NB4 (cell line): ENCODE measurements at regions not wholly inside any gene's neighbourhood (a gene's known extent, or its start where the extent isn't known, plus 50 kb on each side); places are given as distances from the start of the nearest gene placed in this dataset.

Source experiments
- DNase-seq: peaks from one replicate; pipeline ENCODE4 v3.0.0; 2010; ENCODE audit warnings: low read depth
- H3K4me3 ChIP-seq: one replicate; pipeline ENCODE4 v1.5.1; 2011; ENCODE audit warnings: mild to moderate bottlenecking, low read depth, low read length, moderate library complexity
- MYC ChIP-seq: IDR thresholded peaks from 2 replicates; pipeline ENCODE4 v1.6.1; 2011; ENCODE audit warnings: low read depth, low read length
- POLR2A ChIP-seq: IDR thresholded peaks from 2 replicates; pipeline ENCODE4 v1.6.1; 2011; ENCODE audit warnings: mild to moderate bottlenecking; ENCODE audit not compliant: insufficient read length; ENCODE audit errors: extremely low read depth
- TF ChIP-seq, protein P1 (sequence below): IDR thresholded peaks from 2 replicates; pipeline ENCODE4 v1.6.1; 2011; ENCODE audit warnings: low read depth, low read length
- TF ChIP-seq, protein P2 (sequence below): IDR thresholded peaks from one replicate; pipeline ENCODE4 v1.5.1; 2012; ENCODE audit warnings: low read depth, low read length

DNA sequence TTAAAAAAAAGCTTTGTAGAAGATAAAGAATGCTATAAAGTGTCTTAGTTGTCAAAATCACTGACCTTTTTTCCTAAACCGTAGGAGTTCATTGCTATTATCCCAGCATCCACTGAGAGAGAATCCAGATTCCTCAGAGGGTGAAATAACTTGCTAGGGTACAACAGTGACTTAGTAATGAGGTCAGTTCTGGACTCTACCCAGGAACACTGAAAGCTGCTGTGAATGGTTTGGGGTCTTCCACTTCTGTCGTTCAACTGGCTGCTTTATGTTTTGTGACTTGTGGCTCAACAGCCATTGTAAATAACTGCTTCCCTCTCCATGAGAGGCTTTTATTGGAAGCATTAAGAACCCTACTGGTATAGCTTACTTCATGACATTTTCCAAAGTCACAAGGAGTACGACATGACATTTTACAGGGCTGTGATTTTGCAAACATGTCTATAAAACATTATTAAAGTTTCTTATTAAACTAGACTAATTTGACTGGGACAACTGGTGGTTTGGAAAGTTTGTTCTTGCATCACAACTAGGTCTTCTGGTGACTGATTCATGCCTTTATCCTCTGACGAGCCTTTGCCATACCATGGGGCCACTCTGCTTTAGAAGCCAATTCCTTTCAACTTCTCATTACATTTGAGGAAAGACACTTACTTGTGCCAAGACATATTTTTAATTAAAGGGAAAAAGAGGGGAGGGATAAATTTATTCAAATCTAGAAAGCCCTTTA lies 92.2 kb upstream of the CDH11 start:
- TF ChIP-seq, protein P1, sequence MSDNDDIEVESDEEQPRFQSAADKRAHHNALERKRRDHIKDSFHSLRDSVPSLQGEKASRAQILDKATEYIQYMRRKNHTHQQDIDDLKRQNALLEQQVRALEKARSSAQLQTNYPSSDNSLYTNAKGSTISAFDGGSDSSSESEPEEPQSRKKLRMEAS = no peak
- TF ChIP-seq POLR2A (no peak), MYC (no peak)
- TF ChIP-seq, protein P2, sequence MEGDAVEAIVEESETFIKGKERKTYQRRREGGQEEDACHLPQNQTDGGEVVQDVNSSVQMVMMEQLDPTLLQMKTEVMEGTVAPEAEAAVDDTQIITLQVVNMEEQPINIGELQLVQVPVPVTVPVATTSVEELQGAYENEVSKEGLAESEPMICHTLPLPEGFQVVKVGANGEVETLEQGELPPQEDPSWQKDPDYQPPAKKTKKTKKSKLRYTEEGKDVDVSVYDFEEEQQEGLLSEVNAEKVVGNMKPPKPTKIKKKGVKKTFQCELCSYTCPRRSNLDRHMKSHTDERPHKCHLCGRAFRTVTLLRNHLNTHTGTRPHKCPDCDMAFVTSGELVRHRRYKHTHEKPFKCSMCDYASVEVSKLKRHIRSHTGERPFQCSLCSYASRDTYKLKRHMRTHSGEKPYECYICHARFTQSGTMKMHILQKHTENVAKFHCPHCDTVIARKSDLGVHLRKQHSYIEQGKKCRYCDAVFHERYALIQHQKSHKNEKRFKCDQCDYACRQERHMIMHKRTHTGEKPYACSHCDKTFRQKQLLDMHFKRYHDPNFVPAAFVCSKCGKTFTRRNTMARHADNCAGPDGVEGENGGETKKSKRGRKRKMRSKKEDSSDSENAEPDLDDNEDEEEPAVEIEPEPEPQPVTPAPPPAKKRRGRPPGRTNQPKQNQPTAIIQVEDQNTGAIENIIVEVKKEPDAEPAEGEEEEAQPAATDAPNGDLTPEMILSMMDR = no peak
- H3K4me3 ChIP-seq = no peak overlapping the region
- DNase-seq = no peak

DNA sequence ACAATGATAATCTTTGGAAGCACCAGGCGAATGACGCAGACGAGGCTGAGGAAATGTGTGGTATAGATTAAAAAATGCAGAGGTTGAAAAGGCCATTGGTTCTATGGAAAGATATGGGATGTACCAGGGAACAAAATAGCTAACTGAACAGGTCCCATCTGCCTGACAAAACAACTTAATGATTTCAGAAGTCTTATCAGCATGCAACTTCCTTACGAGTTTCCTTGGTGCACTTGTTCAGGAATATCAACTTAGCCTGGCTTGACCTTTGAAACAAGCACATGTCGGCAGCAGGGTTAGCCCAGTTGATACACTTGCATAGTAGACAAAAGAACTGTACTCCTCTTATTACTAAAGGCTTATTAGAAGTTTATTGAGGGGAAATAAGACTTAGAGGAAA lies 90.9 kb upstream of the CDH11 start:
- no peak for DNase-seq
- no peak overlapping the region for H3K4me3 ChIP-seq
- no peak for TF ChIP-seq POLR2A
- TF ChIP-seq, protein P2 = no peak
- TF ChIP-seq, protein P1 = no peak
- TF ChIP-seq MYC = no peak

DNA sequence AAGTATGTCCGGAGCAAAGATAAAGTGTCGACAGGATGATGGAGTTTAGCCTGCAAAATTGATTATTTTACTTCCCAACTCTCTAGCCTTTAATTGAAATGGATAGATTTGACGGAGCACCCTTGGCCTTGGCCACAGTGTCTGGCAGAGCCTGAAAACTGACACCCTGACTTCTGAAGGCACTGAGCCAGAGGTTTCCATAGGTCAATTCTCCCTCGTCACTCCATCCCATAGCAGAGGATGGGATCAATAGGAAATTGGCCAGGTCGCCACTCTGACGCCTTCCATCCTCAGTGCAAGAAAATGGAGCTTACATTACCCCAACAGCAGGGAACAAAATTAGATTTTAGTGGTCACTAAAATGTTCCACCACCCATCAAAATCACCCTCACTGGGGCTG lies 90.4 kb upstream of the CDH11 start:
- no peak overlapping the region for H3K4me3 ChIP-seq
- TF ChIP-seq, protein P1 = no peak
- TF ChIP-seq, protein P2 = no peak
- TF ChIP-seq MYC = no peak
- TF ChIP-seq POLR2A = no peak
- DNase-seq = no peak

DNA sequence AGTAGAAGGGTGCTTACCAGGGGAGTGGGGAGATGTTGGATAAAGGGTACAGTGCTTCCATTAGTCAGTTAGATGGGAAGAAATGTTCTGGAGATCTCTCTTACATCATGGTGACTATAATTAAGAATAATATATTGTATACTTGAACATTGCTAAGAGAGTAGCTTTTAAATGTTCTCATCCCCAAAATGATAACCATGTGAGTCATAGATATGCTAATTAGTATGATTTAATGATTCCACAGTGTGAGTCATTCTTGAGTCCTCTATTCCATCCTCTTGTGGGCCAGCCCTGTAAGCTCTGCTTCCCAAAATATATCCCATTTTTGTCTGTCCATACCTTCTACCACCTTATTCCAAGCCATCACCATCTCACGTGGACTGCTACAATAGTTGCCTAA lies 80.6 kb upstream of the CDH11 start:
- TF ChIP-seq, protein P2 = no peak
- TF ChIP-seq POLR2A (no peak), MYC (no peak)
- TF ChIP-seq, protein P1 = no peak
- no peak for DNase-seq
- H3K4me3 ChIP-seq = no peak overlapping the region

DNA sequence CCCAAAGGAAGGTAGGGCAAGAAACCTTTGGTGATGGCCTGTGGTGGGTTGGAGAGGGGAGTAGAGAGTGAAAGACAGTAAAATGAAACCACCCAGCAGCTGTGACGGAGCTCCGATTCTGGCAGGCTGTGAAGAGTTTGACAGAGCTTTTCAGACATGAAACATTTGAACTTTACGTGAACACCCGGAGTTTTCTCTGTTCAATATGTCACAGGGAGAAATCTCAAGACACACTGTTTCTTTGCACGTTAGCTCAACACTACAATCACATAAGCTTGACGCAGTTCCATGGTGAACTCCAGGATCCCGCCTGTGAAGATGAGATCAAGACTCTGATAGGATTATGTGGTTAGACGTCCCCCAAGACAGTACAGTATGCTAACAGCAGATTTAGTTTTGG lies 79.6 kb upstream of the CDH11 start:
- H3K4me3 ChIP-seq = no peak overlapping the region
- DNase-seq = no peak
- no peak for TF ChIP-seq POLR2A
- TF ChIP-seq, protein P2 = no peak
- TF ChIP-seq, protein P1 = no peak
- no peak for TF ChIP-seq MYC

DNA sequence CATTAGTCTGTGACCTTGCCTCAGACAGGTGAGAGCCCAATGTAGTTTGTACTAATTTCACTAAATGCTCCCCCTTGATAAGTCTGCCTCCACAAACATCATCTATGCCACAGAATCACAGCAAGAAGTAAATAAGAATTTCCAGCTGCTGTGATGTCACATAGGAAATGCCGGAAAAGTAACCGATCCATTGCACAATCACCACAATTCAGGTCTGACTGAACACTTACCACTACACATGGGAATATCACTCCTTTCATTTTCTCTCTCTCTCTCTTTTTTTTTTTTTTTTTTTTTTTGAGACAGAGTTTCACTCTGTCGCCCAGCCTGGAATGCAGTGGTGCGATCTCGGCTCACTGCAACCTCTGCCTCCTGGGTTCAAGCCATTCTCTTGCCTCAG lies 79.0 kb upstream of the CDH11 start:
- no peak for DNase-seq
- no peak overlapping the region for H3K4me3 ChIP-seq
- TF ChIP-seq MYC (no peak), POLR2A (no peak)
- TF ChIP-seq, protein P2 = no peak
- TF ChIP-seq, protein P1 = no peak
